ENCODE measurements at regions not wholly inside any gene's neighbourhood (a gene's known extent, or its start where the extent isn't known, plus 50 kb on each side); places are given as distances from the start of the nearest gene placed in this dataset.

- no peak for TF ChIP-seq CTCF (IDR thresholded peaks at IDR 0.05)
- no peak for TF ChIP-seq POLR2A (IDR thresholded peaks at IDR 0.05)
Observed at GRCh38 chr5:89128906-89129625, 246.1 kb upstream of the MEF2C start.
